ENCODE measurements at regions not wholly inside any gene's neighbourhood (a gene's known extent, or its start where the extent isn't known, plus 50 kb on each side); places are given as distances from the start of the nearest gene placed in this dataset.

- DNase-seq (ENCODE audit: low read depth), result no peak
These were observed 331.3 kb downstream of the NDFIP2 start for GRCh38 chr13:79812070-79812850.

GRCh38 chr13:79811170-79811569, 330.2 kb downstream of the NDFIP2 start:
- no peak for DNase-seq (ENCODE audit: low read depth)

- peak; percentile 12 for DNase-seq (ENCODE audit: low read depth)
These were observed 329.7 kb downstream of the NDFIP2 start for GRCh38 chr13:79810669-79811068.

DNA sequence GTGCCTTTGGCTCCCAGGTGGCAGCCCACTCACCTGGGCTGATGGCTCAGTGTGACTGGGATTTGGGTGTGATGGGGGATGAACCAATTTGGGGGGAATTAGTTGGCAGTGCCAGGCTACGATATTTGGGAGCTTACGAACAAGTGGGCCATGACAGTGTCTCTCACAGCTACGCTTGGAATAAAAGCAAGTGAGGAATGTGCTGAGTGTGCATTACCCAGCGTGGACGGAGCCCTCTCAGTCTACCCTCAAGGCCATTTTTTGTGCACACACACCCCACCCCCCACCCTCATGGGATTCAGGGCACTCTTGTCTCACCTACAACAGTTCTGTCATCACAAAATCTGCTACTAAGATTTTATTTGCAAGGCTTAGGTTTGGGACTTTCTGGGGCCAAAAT, 329.1 kb downstream of the NDFIP2 start:
- DNase-seq (ENCODE audit: low read depth), result no peak

GRCh38 chr13:79808475-79808874, 327.5 kb downstream of the NDFIP2 start:
- DNase-seq (ENCODE audit: low read depth), result no peak

DNA sequence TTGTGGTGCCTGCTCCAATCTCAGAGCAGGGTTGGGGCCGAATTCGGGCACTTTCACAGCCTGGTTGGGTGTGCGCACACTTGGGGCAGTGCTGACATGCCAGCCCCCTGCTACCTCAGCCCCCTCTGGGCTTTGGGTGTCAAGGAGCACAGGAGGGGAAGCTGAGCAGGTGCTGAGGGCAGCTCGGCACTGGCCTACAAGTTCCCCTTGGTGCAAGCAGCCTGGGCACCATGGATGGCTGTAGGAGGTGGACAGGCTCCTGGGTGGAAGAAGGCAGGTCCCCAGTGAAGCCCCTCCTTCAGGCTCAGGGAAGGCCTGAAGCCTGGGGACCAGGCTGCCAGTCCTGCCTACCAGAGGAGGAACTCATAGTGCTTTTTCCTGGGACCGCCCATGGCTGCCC, 326.6 kb downstream of the NDFIP2 start:
- no peak for DNase-seq (ENCODE audit: low read depth)

DNA sequence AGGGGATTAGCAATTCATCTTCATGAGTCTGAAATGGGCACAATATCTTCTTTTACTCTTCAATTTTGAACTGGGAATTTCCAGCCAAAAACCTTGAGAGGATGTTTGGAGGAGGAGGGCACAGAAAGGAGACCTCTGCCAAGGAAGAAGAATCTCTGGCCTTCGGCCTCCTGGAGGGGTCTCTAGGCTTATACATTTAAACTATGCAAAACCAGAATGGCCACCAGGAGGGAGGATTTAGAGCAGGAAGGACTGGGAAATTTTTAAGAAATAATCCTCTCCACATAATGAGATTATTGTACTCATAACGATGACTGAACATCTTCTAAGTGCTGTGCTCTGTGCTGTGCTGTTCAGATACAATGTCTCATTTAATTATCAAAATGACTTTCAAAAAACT, 325.9 kb downstream of the NDFIP2 start:
- DNase-seq (ENCODE audit: low read depth), result no peak

GRCh38 chr13:79805317-79805716, 324.4 kb downstream of the NDFIP2 start:
- DNase-seq (ENCODE audit: low read depth), result no peak

DNA sequence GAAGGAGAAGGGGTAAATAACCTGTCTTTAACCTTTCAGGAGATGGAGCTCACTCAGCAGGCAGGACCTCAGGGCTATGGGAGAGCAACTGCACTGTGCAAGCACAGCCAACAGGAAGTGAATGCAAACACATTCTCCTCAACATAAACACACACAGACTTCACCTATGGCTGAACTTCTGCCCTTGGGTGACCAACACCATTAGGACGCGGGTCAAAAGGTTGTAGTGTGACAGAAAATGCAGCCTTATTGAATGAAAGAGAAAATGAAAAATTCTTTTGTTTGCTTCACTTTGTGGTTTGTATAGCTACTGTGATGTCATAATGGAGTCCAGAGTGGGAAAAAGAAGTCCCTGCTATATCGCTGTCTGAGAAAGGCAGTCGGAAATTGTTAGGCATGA, 323.0 kb downstream of the NDFIP2 start:
- DNase-seq (ENCODE audit: low read depth), result no peak

DNA sequence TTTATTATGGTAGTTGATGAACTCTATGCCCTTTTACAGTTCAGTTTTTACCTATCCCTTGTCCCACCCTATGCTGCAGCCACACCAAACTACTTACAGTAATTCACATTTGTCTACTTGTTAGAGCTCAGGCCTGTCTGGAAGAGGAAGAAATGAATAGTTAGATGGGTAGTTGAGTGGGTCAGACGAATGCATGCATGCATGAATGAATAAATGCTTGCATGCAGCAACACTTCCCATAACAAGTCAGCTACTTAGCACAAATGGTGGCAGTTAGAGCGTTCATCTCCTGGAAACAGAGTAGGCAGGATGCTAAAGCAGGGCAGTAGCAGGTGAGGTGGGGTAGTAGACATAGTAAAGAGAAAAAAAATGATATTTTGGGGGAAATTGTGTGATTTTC, 322.3 kb downstream of the NDFIP2 start:
- DNase-seq (ENCODE audit: low read depth), result no peak

DNA sequence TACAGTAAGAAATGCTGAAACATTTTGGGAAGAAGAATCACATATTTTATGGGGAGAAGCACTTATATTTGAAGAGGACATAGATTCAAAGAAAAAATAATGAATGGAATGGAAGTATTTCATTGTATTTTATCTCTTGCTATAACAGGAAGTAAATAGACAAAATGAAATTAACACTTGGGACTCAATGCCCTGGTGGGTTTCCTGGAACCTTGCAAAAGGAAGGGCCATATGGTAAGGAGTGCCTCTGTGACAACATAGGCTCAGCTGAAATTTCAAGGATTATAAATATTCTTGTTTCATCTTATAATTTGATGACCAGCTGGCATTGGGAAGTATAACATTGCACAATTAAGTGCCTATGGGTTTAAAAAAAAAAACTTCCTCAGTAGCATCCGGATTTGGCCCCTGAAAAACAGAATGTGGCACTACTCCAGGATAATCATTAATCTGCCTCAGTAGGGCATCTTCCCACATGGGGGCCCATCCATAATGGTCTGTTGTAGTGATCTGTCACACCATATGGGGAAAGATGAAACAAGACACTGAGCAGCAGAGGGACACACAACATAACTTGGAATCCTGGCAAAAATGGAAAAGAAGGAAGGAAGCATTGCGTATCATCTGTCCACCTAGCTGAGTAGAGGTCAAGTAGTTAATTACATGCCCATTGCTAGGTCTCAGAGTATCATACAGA, 321.6 kb downstream of the NDFIP2 start:
- DNase-seq (ENCODE audit: low read depth), result no peak

DNA sequence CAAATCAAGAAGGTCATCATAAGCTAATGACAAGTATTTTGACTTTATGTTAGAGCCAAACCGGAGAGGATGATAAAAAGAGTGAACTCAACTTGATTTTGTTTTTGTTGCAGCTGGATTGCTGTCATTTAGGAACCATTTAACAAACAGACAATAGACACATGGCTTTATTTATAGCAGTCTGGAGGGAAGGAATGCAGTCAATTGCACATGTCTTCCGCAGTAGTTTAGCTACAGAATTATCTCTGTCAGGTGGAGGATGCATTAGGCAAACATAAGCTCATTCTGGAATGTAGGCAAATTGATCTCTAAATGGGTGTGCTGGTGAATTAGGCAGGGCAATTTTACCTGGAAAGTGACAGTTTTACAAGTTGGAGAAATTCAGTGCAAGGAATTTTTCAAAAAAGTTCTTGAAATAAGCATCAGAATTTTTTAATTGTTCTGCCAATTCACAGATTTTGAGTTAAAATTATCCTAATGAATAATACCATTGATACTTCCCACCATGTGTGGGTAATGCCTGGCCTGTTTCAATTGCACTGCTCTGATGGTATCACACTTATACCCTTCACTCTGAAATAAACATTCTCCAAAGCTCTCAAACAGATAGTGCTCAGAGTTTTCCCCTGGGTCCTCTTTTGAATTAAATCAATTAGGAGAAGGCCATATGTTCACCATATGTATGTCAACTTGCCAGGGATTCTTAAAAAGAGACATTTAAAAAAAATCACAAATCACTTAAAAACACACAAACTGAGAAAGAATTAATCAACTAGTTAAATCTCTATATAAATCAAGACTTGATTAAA, 318.3 kb downstream of the NDFIP2 start:
- DNase-seq (ENCODE audit: low read depth), result no peak

DNA sequence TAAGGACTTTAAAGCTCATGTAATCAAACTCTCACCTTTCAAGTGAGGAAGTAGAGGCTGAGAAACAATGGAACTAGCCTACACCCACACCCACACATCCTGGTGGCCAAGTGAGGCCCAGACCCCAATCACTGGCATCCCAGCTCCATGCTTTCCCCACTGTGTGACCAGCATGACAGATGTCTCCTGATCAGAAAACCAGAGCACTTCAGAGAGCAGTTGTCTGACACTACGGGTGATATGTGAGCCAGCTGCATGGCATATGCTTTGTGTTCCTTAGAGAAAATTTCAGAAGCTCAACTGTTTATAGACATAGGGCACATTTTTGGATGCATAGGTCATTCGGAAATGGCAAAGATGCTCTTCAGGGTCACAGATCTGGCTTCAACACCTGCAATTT, 315.2 kb downstream of the NDFIP2 start:
- no peak for DNase-seq (ENCODE audit: low read depth)

DNA sequence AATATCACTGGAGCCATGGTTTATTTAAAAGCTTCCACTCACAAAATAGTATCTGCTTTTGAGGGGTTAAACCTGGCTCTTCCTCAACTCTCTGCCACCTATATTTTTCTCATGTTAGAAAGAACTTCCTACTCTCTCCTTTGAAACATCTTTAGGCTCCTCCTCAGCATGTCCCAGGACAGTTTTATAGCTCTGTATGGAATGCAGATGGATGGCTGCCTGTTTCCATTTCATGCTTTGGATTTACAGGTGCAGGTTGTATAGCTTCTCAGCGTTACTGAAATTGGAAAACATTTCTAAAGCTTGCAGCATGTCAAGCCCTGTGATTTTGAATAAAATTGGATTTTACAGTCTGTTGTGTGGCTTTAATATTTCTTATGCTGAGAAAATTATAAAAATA, 314.0 kb downstream of the NDFIP2 start:
- no peak for DNase-seq (ENCODE audit: low read depth)

GRCh38 chr13:79792716-79793115, 311.8 kb downstream of the NDFIP2 start:
- no peak for DNase-seq (ENCODE audit: low read depth)

GRCh38 chr13:79791471-79792042, 310.6 kb downstream of the NDFIP2 start:
- no peak for DNase-seq (ENCODE audit: low read depth)

- DNase-seq (ENCODE audit: low read depth), result no peak
These were observed 305.2 kb downstream of the NDFIP2 start for GRCh38 chr13:79786176-79786575.

- DNase-seq (ENCODE audit: low read depth), result no peak
These were observed 301.7 kb downstream of the NDFIP2 start for GRCh38 chr13:79782541-79783205.

- DNase-seq (ENCODE audit: low read depth), result no peak
These were observed 301.0 kb downstream of the NDFIP2 start for GRCh38 chr13:79781829-79782540.

- no peak for DNase-seq (ENCODE audit: low read depth)
These were observed 299.3 kb downstream of the NDFIP2 start for GRCh38 chr13:79780240-79780639.

GRCh38 chr13:79779761-79780160, 298.8 kb downstream of the NDFIP2 start:
- peak; percentile 54 for DNase-seq (ENCODE audit: low read depth)

Data from GM04504 (cell line).